Activated naive CD4-positive, alpha-beta T cell treated with anti-CD3 and anti-CD28 coated beads for 36 hours (primary cell): ENCODE measurements at regions not wholly inside any gene's neighbourhood (a gene's known extent, or its start where the extent isn't known, plus 50 kb on each side); places are given as distances from the start of the nearest gene placed in this dataset.
"Not testable (repeated sequence)": the region's sequence is repeated elsewhere in the genome, so short reads cannot be mapped to it uniquely, and the experiment has no call there.

Source experiments
- CTCF ChIA-PET: fragments of 350-600 bp; sonication (Branson Sonifier 250); formaldehyde crosslinking; loops from one replicate; lab custom pipeline; 2021; ENCODE audit warnings: antibody characterized with exemption; lab: Charles Lee
- DNase-seq: peaks from one replicate; pipeline ENCODE4 v3.0.0-alpha.2; 2020
- H3K27ac Mint-ChIP-seq: one replicate; pipeline ENCODE4 v1.8.0; 2021; ENCODE audit warnings: mild to moderate bottlenecking, mixed read lengths
- H3K27me3 Mint-ChIP-seq: one replicate; pipeline ENCODE4 v1.8.0; 2021; ENCODE audit warnings: low read depth, mixed read lengths
- H3K36me3 Mint-ChIP-seq: one replicate; pipeline ENCODE4 v1.8.0; 2021; ENCODE audit warnings: low read depth, mixed read lengths
- H3K4me1 Mint-ChIP-seq: one replicate; pipeline ENCODE4 v1.8.0; 2021; ENCODE audit warnings: low read depth, mixed read lengths
- H3K4me3 Mint-ChIP-seq: one replicate; pipeline ENCODE4 v1.8.0; 2021; ENCODE audit warnings: mild to moderate bottlenecking, moderate library complexity, mixed read lengths
- H3K9me3 Mint-ChIP-seq: one replicate; pipeline ENCODE4 v1.8.0; 2021; ENCODE audit warnings: mixed read lengths
- intact Hi-C: fragments of 100-400 bp; cut with micrococcal nuclease; formaldehyde crosslinking; loops from one replicate; pipeline ENCODE4 v1.15.1; 2023

- Mint-ChIP-seq H3K27me3 (no peaks in the 10 kb centered on the region), H3K9me3 (no peaks in the 10 kb centered on the region), H3K27ac (no peak overlapping the region), H3K4me3 (no peak overlapping the region), H3K4me1 (peaks cover 12% of the 10 kb centered on the region), H3K36me3 (no peaks in the 10 kb centered on the region)
- CTCF ChIA-PET: no interaction called here
- intact Hi-C loops: no loop called here
- DNase-seq: no peak
Measured at GRCh38 chr5:158463188-158463587, 604.2 kb upstream of the CLINT1 start.

DNA sequence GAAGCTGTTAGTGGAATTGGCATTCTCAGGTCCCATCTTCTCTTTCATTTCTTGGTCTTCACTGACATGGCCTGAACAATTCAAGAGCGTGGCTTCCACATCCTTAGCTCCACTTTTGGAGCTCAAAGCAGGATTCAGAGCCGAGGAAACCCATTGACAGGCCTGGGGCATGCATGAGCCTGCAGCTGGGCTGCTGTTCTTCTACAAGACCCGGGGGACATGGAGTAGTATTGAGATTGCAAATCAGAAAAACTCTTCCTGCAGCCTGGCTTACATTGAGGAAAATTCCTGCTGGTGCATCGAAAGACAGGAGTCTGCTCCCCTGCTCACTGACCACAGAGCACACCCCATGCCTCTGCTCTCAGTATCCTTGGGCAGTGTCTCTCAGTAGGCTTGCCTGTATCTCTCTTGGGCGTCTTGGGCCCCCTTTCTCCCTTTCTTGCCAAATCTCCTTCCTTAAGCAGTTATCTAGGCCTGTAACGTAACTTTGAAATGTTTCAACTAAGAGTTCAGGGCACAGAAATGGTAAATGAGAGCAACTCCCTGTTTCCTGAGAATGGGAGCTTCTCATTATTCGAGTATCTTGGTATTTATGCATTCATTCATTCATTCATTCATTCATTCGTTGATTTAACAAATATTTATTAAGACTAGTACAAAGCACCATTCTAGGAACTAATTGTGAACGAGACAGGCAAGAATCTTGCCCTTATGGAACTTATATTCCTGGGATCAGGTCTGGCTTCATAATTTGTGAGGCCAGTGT is 603.6 kb upstream of the CLINT1 start:
- Mint-ChIP-seq H3K36me3 (no peaks in the 10 kb centered on the region), H3K27me3 (no peaks in the 10 kb centered on the region), H3K4me1 (peaks cover 12% of the 10 kb centered on the region), H3K4me3 (no peak overlapping the region), H3K9me3 (no peaks in the 10 kb centered on the region), H3K27ac (no peak overlapping the region)
- CTCF ChIA-PET: no interaction called here
- DNase-seq: no peak
- intact Hi-C loops: no loop called here

GRCh38 chr5:158461240-158461854 is 602.4 kb upstream of the CLINT1 start:
- H3K4me1 Mint-ChIP-seq: peaks cover 12% of the 10 kb centered on the region
- no peak overlapping the region for H3K27ac Mint-ChIP-seq
- DNase-seq: no peak
- CTCF ChIA-PET: no interaction called here
- no peak overlapping the region for H3K4me3 Mint-ChIP-seq
- no peaks in the 10 kb centered on the region for H3K36me3 Mint-ChIP-seq
- H3K27me3 Mint-ChIP-seq: no peaks in the 10 kb centered on the region
- intact Hi-C loops: no loop called here
- no peaks in the 10 kb centered on the region for H3K9me3 Mint-ChIP-seq

- Mint-ChIP-seq H3K4me1 (no peaks in the 10 kb centered on the region), H3K27ac (no peak overlapping the region), H3K4me3 (no peak overlapping the region), H3K27me3 (no peaks in the 10 kb centered on the region), H3K36me3 (no peaks in the 10 kb centered on the region), H3K9me3 (no peaks in the 10 kb centered on the region)
- intact Hi-C loops: no loop called here
- DNase-seq: no peak
- CTCF ChIA-PET: no interaction called here
Measured at GRCh38 chr5:158458086-158458485, 599.1 kb upstream of the CLINT1 start.

DNA sequence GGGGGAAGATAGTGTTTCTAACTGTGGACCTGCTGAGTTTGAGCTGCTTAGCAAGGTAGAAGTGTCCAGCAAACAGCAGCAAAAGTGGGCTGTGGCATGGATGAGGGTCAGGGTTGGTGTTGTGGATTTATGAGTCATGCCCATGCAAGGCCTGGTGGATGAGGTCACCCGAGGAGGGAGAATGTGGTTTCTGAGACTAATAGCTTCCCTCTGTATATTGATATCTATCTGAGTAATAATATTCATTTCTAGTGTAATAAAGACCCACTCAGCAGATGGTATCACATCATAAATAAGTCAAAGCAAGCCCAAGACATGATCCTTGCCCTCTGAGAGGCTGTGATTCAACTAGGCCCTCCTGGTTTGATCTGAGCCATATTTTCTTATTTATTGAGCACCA is 597.8 kb upstream of the CLINT1 start:
- no peaks in the 10 kb centered on the region for H3K9me3 Mint-ChIP-seq
- no peaks in the 10 kb centered on the region for H3K36me3 Mint-ChIP-seq
- no peaks in the 10 kb centered on the region for H3K4me1 Mint-ChIP-seq

DNA sequence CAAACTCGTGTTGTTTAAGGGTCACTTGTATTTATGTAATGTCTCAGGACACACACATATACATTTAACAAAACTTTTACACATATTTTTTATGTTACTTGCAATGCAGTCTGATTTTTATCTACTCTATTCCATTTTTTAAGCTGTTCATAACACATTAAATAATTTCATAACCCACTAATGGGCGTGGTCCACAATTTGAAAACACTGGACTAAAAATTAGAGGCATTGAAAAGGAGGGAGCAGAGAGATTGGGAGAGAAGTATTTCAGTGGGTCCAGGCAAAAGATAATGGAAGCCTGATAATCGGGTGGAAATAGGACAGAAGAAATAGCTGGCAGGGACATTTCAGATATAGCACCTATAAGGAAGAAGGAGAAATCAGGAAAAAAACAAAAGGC is 597.3 kb upstream of the CLINT1 start:
- CTCF ChIA-PET: interaction anchor here (1.2 kb wide), 1 partner anchor 10 kb away, joined by 3 read pairs; no protein-coding TSS in a partner anchor
- DNase-seq: no peak
- Mint-ChIP-seq H3K27me3 (no peaks in the 10 kb centered on the region), H3K4me1 (no peaks in the 10 kb centered on the region), H3K9me3 (no peaks in the 10 kb centered on the region), H3K4me3 (no peak overlapping the region), H3K27ac (no peak overlapping the region), H3K36me3 (no peaks in the 10 kb centered on the region)
- intact Hi-C loops: no loop called here

More for the DNA sequence above, 597.8 kb upstream of the CLINT1 start:
- H3K4me3 Mint-ChIP-seq: no peak overlapping the region
- CTCF ChIA-PET: interaction anchor here (1.2 kb wide), 1 partner anchor 11 kb away, joined by 3 read pairs; no protein-coding TSS in a partner anchor
- DNase-seq: no peak
- no peak overlapping the region for H3K27ac Mint-ChIP-seq
- no peaks in the 10 kb centered on the region for H3K27me3 Mint-ChIP-seq
- intact Hi-C loops: no loop called here

DNA sequence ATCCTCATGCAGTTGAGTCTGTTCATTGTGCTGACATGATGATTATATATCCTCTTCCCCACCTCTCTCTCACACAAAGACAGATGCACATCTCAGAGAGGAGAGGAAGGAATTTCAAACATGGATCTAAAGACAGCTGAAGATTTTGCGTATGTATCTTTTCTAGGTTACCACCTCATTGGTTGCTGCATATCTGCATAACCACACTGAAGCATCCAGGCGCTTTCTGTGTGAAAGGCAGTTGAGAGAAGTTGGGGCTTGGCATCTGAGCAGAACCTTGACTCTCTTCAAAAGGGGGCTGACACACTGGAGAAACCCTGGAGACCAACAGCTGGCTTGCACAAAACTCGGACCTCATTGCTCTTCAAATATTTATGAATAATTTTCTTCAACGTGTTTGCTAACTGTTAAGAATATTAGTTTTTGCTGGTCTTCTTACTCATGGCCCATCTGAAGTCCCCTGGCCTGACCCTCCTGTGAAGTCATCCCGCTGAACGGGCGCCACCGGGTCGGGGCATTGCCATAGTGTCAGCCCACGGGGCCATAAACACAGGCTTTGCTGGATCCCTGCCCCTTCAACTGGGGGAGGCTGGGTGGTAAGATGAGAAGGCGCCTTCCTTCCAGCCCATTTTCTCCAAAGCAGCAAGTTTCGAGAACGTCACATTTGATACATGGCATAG is 593.2 kb upstream of the CLINT1 start:
- intact Hi-C loops: no loop called here

GRCh38 chr5:158451203-158451992 is 592.5 kb upstream of the CLINT1 start:
- CTCF ChIA-PET: no interaction called here
- Mint-ChIP-seq H3K4me3 (no peak overlapping the region), H3K27me3 (no peaks in the 10 kb centered on the region), H3K36me3 (no peaks in the 10 kb centered on the region), H3K9me3 (no peaks in the 10 kb centered on the region), H3K27ac (no peak overlapping the region), H3K4me1 (no peaks in the 10 kb centered on the region)
- DNase-seq: no peak
- intact Hi-C loops: no loop called here

More for the DNA sequence above, 593.2 kb upstream of the CLINT1 start:
- CTCF ChIA-PET: no interaction called here
- Mint-ChIP-seq H3K27me3 (no peaks in the 10 kb centered on the region), H3K27ac (no peak overlapping the region), H3K4me1 (no peaks in the 10 kb centered on the region), H3K9me3 (no peaks in the 10 kb centered on the region), H3K36me3 (no peaks in the 10 kb centered on the region), H3K4me3 (no peak overlapping the region)
- no peak for DNase-seq

DNA sequence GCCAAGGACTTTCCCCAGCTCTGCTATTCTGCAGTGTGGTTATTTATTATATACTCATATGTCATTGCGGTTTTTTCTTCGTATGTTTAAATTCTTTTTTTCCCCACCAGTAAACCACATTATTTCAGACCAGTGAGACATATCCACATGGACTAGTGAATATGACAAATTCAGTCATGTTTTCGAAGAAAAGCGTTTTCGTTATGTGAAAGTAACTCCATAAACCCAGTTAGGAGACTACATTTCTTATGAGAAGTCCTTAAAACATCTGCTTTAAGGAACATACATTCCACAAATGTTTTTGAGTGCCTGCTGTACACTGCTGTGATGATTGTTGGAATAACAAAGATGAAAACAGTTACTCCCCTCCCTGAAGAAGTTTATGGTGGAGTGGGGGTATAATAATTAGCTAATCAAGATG is 591.8 kb upstream of the CLINT1 start:
- H3K4me1 Mint-ChIP-seq: no peaks in the 10 kb centered on the region
- CTCF ChIA-PET: no interaction called here
- no peak for DNase-seq
- H3K27ac Mint-ChIP-seq: no peak overlapping the region
- H3K9me3 Mint-ChIP-seq: peaks cover 3% of the 10 kb centered on the region
- H3K4me3 Mint-ChIP-seq: no peak overlapping the region
- H3K27me3 Mint-ChIP-seq: no peaks in the 10 kb centered on the region
- intact Hi-C loops: no loop called here
- H3K36me3 Mint-ChIP-seq: peaks cover 3% of the 10 kb centered on the region

DNA sequence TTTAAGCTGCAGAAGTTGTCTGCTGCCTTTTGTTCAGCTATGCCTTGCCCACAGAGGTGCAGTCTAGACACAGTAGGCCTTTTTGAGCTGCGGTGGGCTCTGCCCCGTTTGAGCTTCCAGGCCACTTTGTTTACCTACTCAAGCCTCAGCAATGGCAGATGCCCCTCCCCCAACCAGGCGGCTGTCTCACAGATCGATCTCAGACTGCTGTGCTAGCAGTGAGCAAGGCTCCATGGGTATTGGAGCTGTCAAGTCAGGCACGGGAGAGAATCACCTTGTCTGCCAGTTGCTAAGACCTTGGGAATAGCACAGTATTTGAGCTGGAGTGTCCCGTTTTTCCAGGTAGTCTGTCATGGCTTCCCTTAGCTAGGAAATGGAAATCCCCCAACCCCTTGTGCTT is 587.8 kb upstream of the CLINT1 start:
- H3K36me3 Mint-ChIP-seq, H3K4me1 Mint-ChIP-seq, DNase-seq, H3K4me3 Mint-ChIP-seq, H3K27me3 Mint-ChIP-seq, CTCF ChIA-PET, H3K27ac Mint-ChIP-seq, intact Hi-C loops: not testable (repeated sequence)
- H3K9me3 Mint-ChIP-seq: peaks cover 18% of the 10 kb centered on the region

DNA sequence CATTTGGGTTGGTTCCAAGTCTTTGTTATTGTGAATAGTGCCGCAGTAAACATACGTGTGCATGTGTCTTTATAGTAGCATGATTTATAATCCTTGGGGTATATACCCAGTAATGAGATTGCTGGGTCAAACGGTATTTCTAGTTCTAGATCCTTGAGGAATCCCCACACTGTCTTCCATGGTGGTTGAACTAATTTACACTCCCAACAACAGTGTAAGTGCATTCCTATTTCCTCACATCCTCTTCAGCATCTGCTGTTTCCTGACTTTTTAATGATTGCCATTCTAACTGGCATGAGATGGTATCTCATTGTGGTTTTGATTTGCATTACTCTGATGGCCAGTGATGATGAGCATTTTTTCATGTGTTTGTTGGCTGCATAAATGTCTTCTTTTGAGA is 580.3 kb upstream of the CLINT1 start:
- CTCF ChIA-PET, H3K9me3 Mint-ChIP-seq, H3K27me3 Mint-ChIP-seq, H3K36me3 Mint-ChIP-seq, H3K27ac Mint-ChIP-seq, H3K4me3 Mint-ChIP-seq, DNase-seq: not testable (repeated sequence)
- H3K4me1 Mint-ChIP-seq: peaks cover 26% of the 10 kb centered on the region
- intact Hi-C loops: loop anchor here (10.0 kb wide), 1 partner anchor 666 kb away; no protein-coding TSS in a partner anchor
